Neural cell (in vitro differentiated cells): ENCODE measurements at regions not wholly inside any gene's neighbourhood (a gene's known extent, or its start where the extent isn't known, plus 50 kb on each side); places are given as distances from the start of the nearest gene placed in this dataset.

Source experiments
- POLR2AphosphoS5 ChIP-seq: IDR thresholded peaks from 2 replicates; pipeline ENCODE4 v1.6.1; 2012
- TF ChIP-seq, protein P1 (sequence below): fragments of 450-650 bp; IDR thresholded peaks from 2 replicates; pipeline ENCODE4 v1.5.1; 2014; ENCODE audit warnings: antibody characterized with exemption, mild to moderate bottlenecking, moderate library complexity; ENCODE audit not compliant: poor library complexity, severe bottlenecking

DNA sequence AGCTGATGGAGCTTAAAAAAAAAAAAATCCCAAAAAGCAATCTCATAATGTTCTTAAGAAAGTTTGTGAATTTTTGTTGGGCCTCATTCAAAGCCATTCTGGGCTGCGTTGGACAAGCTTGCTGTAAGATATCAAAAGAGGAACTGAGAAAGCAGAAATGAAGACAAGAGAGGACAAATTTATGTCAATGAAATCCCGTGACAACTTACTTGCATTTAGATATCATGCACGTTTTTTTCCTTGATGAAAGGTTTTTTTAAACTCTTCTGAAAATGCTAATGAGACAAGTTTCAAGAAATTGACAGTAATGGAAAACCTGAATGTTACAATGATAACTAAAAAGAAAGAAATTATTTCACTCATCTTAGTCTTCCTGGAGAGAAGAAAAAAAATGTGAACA is 662.9 kb downstream of the SQOR start:
- TF ChIP-seq, protein P1, sequence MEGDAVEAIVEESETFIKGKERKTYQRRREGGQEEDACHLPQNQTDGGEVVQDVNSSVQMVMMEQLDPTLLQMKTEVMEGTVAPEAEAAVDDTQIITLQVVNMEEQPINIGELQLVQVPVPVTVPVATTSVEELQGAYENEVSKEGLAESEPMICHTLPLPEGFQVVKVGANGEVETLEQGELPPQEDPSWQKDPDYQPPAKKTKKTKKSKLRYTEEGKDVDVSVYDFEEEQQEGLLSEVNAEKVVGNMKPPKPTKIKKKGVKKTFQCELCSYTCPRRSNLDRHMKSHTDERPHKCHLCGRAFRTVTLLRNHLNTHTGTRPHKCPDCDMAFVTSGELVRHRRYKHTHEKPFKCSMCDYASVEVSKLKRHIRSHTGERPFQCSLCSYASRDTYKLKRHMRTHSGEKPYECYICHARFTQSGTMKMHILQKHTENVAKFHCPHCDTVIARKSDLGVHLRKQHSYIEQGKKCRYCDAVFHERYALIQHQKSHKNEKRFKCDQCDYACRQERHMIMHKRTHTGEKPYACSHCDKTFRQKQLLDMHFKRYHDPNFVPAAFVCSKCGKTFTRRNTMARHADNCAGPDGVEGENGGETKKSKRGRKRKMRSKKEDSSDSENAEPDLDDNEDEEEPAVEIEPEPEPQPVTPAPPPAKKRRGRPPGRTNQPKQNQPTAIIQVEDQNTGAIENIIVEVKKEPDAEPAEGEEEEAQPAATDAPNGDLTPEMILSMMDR: no peak
- TF ChIP-seq POLR2AphosphoS5: no peak
